ENCODE measurements at regions not wholly inside any gene's neighbourhood (a gene's known extent, or its start where the extent isn't known, plus 50 kb on each side); places are given as distances from the start of the nearest gene placed in this dataset.
A peak's percentile ranks its signal among the peaks of the same experiment; 100 is the strongest.

DNA sequence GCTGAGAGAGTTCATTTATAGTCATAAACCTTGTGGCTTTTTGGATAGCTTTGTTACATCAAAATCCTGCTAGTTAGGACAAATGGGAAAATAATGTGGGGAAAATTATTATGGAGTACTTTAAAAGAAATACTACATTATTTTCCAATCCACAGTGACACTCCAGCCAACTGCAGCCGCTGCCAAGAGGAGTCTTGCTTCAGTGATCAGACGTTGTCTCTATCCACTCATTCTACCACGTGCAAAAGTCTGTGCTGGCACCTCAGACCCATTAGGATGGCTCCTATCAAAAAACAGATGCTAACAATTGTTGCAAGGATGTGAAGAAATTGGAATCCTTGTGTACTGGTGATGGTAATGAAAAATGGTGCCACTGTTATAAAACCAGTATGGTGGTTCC is 128.6 kb upstream of the IQSEC1 start:
- intact Hi-C loops (cut with DNase I) = no loop called here
- H3K27me3 ChIP-seq (ENCODE audit: control insufficient read depth, insufficient read depth, low read length) = peaks cover 21% of the 10 kb centered on the region
- TF ChIP-seq, protein P1, sequence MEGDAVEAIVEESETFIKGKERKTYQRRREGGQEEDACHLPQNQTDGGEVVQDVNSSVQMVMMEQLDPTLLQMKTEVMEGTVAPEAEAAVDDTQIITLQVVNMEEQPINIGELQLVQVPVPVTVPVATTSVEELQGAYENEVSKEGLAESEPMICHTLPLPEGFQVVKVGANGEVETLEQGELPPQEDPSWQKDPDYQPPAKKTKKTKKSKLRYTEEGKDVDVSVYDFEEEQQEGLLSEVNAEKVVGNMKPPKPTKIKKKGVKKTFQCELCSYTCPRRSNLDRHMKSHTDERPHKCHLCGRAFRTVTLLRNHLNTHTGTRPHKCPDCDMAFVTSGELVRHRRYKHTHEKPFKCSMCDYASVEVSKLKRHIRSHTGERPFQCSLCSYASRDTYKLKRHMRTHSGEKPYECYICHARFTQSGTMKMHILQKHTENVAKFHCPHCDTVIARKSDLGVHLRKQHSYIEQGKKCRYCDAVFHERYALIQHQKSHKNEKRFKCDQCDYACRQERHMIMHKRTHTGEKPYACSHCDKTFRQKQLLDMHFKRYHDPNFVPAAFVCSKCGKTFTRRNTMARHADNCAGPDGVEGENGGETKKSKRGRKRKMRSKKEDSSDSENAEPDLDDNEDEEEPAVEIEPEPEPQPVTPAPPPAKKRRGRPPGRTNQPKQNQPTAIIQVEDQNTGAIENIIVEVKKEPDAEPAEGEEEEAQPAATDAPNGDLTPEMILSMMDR (IDR thresholded peaks at IDR 0.05; ENCODE audit: borderline replicate concordance, extremely low read depth, insufficient read depth) = no peak
- no peaks in the 10 kb centered on the region for H3K9me3 ChIP-seq (ENCODE audit: control insufficient read depth in 2 of 3, insufficient read depth in 1 of 3, low read length in 3 of 3)
- H3K4me1 ChIP-seq (ENCODE audit: control insufficient read depth in 2 of 3, insufficient read depth in 2 of 3, low read depth in 1 of 3, low read length in 3 of 3) = peaks cover 0 to 2% (median 0%) of the 10 kb centered on the region in 3 donors
- FAIRE-seq (no peak), DNase-seq (no peak)
- H3K9ac ChIP-seq (ENCODE audit: low read length in 3 of 3) = no peak overlapping the region
- no peaks in the 10 kb centered on the region for H3K36me3 ChIP-seq (ENCODE audit: control insufficient read depth in 2 of 3, insufficient read depth in 3 of 3, low read length in 3 of 3)
- no peak overlapping the region for H3K27ac ChIP-seq (ENCODE audit: low read depth in 2 of 2, low read length in 2 of 2)
- H3K4me3 ChIP-seq (ENCODE audit: low read length in 3 of 3) = no peak overlapping the region

DNA sequence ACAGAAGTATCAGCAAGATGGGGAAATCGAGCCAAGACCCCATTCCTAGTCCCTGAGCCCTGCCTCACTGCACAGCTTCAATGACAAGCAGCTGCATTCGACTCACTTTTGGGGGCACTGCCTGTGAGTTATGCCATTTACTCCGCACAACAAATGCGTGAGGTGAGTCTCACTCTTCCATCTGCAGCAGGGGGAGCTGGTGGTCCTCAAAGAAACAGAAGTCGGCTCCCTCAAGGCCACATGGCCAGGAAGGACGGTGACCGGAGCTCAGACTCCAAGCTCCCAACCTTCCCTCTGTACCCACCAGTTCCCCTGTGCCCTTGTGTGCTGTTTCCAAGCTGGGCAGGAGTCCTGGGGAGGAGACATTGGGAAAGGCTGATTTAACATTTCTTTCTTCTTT is 127.7 kb upstream of the IQSEC1 start:
- Histone ChIP-seq H3K4me3 (ENCODE audit: low read length in 3 of 3) (no peak overlapping the region), H3K36me3 (ENCODE audit: control insufficient read depth in 2 of 3, insufficient read depth in 3 of 3, low read length in 3 of 3) (no peaks in the 10 kb centered on the region), H3K9me3 (ENCODE audit: control insufficient read depth in 2 of 3, insufficient read depth in 1 of 3, low read length in 3 of 3) (no peaks in the 10 kb centered on the region), H3K9ac (ENCODE audit: low read length in 3 of 3) (no peak overlapping the region), H3K27ac (ENCODE audit: low read depth in 2 of 2, low read length in 2 of 2) (no peak overlapping the region), H3K4me1 (ENCODE audit: control insufficient read depth in 2 of 3, insufficient read depth in 2 of 3, low read depth in 1 of 3, low read length in 3 of 3) (peaks cover 0 to 2% (median 0%) of the 10 kb centered on the region in 3 donors), H3K27me3 (ENCODE audit: control insufficient read depth, insufficient read depth, low read length) (peaks cover 21% of the 10 kb centered on the region)
- no peak for FAIRE-seq
- peak in 3 of 5 donors; percentile 59 to 78 (median 66) for DNase-seq
- TF ChIP-seq, protein P1 (IDR thresholded peaks at IDR 0.05; ENCODE audit: borderline replicate concordance, extremely low read depth, insufficient read depth) = no peak
- intact Hi-C loops (cut with DNase I) = no loop called here

DNA sequence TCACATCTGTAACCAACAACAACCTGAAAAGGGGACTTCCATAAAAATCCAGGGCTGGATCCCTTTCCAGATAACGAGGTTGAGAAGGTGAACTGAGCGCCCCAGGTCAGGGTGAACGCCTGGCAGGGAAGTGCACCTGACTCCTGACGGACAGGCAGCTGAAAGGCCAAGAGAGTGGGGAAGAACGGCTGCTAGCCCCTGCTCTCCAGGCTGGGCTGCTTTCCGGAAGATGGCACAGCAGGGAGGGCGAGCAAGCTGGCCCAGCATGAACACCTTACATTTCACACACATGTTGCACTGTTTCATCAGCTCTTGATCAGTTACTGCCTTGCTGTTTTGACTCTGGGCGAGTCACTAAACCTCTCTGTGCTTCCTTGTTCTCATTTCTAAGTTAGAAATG is 127.2 kb upstream of the IQSEC1 start:
- Histone ChIP-seq H3K27me3 (ENCODE audit: control insufficient read depth, insufficient read depth, low read length) (peaks cover 20% of the 10 kb centered on the region), H3K4me3 (ENCODE audit: low read length in 3 of 3) (no peak overlapping the region), H3K27ac (ENCODE audit: low read depth in 2 of 2, low read length in 2 of 2) (no peak overlapping the region), H3K4me1 (ENCODE audit: control insufficient read depth in 2 of 3, insufficient read depth in 2 of 3, low read depth in 1 of 3, low read length in 3 of 3) (peaks cover 0 to 2% (median 0%) of the 10 kb centered on the region in 3 donors), H3K9me3 (ENCODE audit: control insufficient read depth in 2 of 3, insufficient read depth in 1 of 3, low read length in 3 of 3) (no peaks in the 10 kb centered on the region), H3K9ac (ENCODE audit: low read length in 3 of 3) (no peak overlapping the region), H3K36me3 (ENCODE audit: control insufficient read depth in 2 of 3, insufficient read depth in 3 of 3, low read length in 3 of 3) (no peaks in the 10 kb centered on the region)
- FAIRE-seq = no peak
- TF ChIP-seq, protein P1 (IDR thresholded peaks at IDR 0.05; ENCODE audit: borderline replicate concordance, extremely low read depth, insufficient read depth) = no peak
- intact Hi-C loops (cut with DNase I) = no loop called here
- no peak for DNase-seq

DNA sequence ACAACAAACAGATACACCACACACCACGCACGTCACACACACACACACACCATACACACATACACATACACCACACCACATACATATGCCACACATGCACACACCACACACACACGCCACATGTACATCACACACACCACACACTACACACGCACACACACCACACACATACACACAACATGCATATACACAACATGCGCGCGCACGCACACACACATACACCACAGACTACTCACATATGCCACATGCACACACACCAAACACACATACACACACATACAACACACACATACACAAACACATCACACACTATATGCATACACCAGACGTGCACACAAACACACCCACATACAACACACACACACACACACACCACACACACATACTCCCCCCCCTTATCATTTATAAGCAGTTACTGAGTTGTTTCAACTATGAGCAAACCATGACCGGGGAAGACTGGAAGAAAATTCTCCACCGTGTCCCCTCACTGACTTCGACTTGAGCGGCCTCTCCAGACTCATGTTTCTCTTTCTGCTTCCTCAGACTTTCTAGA is 126.7 kb upstream of the IQSEC1 start:
- no peak for FAIRE-seq
- TF ChIP-seq, protein P1 (IDR thresholded peaks at IDR 0.05; ENCODE audit: borderline replicate concordance, extremely low read depth, insufficient read depth) = no peak
- no peak overlapping the region for H3K27ac ChIP-seq (ENCODE audit: low read depth in 2 of 2, low read length in 2 of 2)

More for the DNA sequence above, 126.7 kb upstream of the IQSEC1 start:
- intact Hi-C loops (cut with DNase I) = no loop called here
- Histone ChIP-seq H3K4me3 (ENCODE audit: low read length in 3 of 3) (no peak overlapping the region), H3K9ac (ENCODE audit: low read length in 3 of 3) (no peak overlapping the region), H3K27me3 (ENCODE audit: control insufficient read depth, insufficient read depth, low read length) (peaks cover 16% of the 10 kb centered on the region), H3K9me3 (ENCODE audit: control insufficient read depth in 2 of 3, insufficient read depth in 1 of 3, low read length in 3 of 3) (no peaks in the 10 kb centered on the region), H3K36me3 (ENCODE audit: control insufficient read depth in 2 of 3, insufficient read depth in 3 of 3, low read length in 3 of 3) (no peaks in the 10 kb centered on the region), H3K4me1 (ENCODE audit: control insufficient read depth in 2 of 3, insufficient read depth in 2 of 3, low read depth in 1 of 3, low read length in 3 of 3) (peaks cover 0 to 2% (median 0%) of the 10 kb centered on the region in 3 donors)
- DNase-seq = no peak
